ENCODE measurements at regions not wholly inside any gene's neighbourhood (a gene's known extent, or its start where the extent isn't known, plus 50 kb on each side); places are given as distances from the start of the nearest gene placed in this dataset.
"Not testable (repeated sequence)": the region's sequence is repeated elsewhere in the genome, so short reads cannot be mapped to it uniquely, and the experiment has no call there.

DNA sequence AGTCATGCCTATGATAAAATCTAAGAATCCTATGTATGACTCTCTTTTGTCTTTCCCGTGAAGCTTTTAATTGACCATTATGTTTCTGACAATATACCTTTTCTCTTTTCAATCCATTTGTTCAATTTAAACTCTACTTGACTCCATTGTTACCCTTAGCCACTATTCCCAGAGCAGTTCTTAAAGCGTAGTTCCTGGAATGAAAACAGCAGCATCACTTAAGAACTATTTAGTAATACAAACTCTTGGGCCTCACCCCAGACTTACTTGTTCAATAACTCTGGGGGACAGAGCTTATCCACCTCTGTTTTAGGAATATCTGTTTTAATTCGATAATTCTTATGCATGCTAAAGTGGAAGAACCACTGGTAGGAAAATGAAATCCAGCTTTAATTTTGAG, 358.4 kb downstream of the PRR32 start:
- no peak for DNase-seq (ENCODE audit: missing footprints)
- intact Hi-C loops (cut with DNase I): no loop called here
- ATAC-seq: no peak

DNA sequence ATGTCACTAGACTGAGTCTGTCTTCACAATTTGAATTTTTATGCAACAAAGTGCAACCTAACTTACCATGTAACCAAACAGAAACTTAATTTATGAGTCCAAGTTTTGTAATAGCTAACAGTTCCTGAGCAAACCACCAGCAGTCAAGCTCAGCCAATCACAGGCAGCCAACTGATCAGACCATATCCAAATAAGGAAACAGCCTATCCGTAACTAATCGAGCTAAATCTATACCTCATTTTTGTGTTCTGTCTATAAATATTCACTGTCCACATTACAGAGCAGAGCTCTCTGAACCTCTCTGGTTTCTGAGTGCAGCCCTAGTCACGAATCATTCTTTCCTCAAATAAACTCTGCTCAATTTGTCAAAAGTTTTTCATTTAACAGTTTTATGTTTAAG, 367.6 kb downstream of the PRR32 start:
- DNase-seq (ENCODE audit: missing footprints) (no peak), ATAC-seq (no peak)
- intact Hi-C loops (cut with DNase I): no loop called here

DNA sequence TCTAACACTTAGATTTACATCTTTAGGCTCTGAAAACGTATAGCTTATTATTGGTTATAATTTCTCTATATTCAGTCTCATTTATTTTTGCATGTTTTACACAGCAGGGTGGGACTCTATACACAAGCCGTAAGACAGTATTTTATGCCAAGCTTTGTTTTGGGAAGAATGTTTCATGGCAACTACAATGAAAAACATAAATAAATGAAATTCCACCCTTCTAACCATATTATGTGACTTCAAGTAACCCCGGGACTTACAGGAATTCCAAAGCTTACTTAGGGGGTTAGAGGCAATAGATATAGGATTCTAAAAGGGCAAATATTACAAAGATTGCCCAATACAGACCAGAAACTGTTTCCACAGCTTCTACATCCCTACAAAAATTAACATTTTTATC, 370.9 kb downstream of the PRR32 start:
- ATAC-seq: no peak
- no peak for DNase-seq (ENCODE audit: missing footprints)
- intact Hi-C loops (cut with DNase I): no loop called here

DNA sequence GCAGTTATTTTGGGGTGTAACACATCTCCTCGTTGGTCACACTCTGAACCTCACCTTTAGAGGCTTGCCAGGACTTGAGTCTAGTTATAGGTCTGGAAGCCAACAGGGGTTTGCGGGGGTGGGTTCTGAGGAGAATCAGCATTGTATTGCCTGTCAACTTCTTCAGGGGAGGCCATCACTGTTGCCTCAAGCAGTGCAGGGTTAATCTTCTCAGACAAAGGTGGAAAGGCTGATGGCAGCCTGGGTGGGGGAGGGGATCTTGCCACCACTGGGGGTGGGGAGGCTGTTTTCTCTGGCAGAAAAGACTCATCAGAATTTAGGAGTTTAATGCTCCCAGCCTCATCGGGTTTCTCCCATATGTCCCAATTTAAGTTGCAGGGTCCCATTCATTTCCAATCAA, 387.8 kb downstream of the PRR32 start:
- DNase-seq (ENCODE audit: missing footprints): no peak
- no peak for ATAC-seq
- intact Hi-C loops (cut with DNase I): no loop called here

DNA sequence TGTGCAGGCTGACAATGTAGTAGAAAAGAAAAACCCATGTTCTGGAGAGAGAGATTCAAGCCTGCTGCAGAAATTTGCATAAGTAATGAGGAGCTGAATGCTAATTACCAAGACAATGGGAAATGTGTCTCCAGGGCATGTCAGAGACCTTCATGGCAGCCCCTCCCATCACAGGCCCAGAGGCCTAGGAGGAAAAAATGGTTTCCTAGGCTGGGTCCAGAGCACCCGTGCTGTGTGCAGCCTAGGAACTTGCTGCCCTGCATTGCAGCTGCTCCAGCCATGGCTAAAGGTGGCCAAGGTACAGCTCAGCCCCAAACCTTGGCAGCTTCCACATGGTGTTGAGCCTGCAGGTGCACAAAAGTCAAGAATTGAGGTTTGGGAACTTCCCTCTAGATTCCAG, 402.3 kb downstream of the PRR32 start:
- intact Hi-C loops (cut with DNase I); ATAC-seq; DNase-seq (ENCODE audit: missing footprints): not testable (repeated sequence)

DNA sequence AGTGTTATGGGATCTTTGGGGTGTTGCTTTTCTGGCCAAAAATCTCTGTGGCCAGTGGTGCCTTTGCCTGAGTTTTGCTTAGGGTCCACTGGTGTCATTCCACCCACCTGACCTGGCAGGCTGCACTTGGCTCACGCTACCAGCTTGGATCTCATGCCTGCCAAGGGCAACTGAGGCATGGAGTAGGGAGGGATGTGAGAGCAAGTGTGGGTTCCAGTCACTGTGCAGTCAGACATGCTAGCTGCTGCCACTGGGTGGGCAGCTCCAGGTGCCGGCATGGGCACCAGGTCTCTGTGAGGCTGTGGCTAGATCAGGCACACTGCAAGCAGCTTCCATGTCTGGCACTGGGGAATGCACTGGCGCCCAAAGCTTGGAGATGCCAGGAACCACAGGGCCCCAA, 424.1 kb downstream of the PRR32 start:
- ATAC-seq (no peak), DNase-seq (ENCODE audit: missing footprints) (no peak)
- intact Hi-C loops (cut with DNase I): no loop called here

DNA sequence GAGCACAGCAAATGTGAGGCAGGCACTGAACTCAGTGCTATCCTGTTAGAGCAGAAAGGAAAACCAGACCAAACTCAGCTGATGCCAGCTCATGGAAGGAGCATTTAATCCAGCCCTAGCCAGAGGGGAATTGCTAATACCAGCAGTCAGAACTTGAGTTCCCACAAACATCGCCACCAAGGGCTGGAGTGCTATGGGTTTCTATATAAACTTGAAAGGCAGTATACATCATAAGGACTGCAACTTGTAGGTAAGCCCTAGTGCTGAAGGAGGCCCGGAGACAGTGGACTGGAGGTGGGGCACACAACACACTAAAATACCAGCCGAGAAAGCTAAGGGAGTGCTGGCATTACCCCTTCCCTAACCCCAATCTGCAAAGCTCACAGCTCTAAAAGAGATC, 440.2 kb downstream of the PRR32 start:
- intact Hi-C loops (cut with DNase I): no loop called here
- no peak for ATAC-seq
- DNase-seq (ENCODE audit: missing footprints): no peak

DNA sequence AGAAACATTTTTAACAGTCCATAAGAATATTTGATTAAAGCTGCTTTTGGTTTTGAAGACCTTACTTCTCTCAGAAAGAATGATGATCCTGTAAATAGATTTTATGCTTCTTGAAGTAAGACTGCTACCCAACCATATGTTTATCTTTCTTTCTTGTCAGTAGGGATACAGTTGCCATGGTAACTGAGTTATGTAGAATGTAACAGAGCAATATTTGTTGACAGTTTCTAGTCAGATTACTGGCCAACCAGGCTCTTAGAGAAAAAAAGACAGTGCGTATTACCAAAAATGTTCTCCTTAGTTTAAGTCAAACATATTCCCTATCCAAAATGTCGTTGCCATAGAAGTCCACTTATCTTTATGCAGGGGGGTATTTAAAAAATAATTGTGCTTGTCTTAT, 456.8 kb downstream of the PRR32 start:
- intact Hi-C loops (cut with DNase I): no loop called here
- DNase-seq (ENCODE audit: missing footprints): no peak
- ATAC-seq: no peak

DNA sequence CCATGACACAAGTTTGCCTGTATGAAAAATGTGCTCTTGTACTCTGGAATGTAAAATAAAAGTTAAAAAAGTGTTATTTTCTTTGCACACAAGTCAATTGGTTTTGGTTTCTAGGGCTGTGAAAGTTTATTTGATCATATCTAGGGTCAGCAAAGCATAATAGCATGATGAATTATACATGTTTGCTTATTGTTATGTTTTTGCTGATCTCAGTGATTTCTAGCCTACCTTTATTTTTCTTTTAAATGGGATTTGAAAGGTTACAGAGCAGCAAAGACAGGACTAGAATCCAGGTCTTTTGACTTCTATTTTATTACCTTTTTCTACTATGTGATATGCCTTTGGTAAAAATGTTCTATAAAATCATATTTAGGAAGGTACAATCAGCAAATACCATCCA, 481.0 kb downstream of the PRR32 start:
- no peak for DNase-seq (ENCODE audit: missing footprints)
- ATAC-seq: no peak
- intact Hi-C loops (cut with DNase I): no loop called here

DNA sequence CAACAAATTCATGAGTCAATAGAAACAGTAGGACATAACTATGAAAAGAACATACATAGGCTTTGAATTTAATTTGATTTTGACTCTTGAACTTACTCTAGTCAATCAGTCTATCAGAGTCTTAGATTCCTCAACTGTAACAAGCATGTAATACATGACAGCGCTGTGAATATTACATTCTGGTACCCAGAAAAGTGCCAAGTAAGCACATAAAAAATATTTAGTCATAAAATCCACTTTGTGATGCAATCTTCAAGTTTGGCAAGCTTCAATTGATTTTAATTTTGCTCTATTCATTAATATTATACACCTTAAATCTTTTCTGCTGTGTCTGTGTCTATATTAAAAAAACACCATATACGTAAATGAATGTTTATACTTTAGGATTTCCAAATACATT, 483.3 kb downstream of the PRR32 start:
- ATAC-seq (no peak), DNase-seq (ENCODE audit: missing footprints) (no peak)
- intact Hi-C loops (cut with DNase I): no loop called here

DNA sequence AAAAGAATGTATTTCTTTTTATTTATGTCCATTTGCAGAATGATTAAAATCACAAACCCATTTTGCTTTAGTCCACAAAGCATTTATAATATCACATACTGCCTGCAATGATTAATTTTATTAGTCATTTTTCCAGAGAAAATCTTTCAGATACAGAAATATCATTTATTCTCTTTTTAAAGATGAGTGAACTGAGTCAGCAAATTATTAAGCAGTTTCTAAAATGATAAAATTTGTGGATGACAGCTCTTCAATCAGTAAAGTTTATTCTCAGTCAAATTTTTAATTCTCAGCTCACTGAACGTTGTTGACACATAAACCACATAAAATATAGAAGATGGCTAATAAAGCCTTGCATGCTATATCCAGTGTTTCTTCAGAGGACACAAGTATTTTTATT, 485.5 kb downstream of the PRR32 start:
- intact Hi-C loops (cut with DNase I): no loop called here
- ATAC-seq (no peak), DNase-seq (ENCODE audit: missing footprints) (no peak)

DNA sequence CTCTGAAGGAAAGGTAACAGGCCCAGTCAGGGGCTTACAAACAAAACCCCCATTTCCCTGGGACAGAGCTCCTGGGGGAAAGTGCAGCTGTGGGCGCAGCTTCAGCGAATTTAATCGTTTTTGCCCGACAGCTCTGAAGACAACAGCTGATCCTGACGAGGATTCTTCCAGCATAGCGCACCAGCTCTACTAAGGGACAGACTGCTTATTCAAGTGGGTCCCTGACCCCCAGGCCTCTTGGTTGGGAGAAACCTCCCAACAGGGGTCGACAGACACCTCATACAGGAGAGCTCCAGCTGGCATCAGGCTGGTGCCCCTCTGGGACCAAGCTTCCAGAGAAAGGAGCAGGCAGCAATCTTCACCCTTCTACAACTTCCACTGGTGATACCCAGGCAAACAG, 486.7 kb downstream of the PRR32 start:
- no peak for ATAC-seq
- intact Hi-C loops (cut with DNase I): no loop called here
- peak; percentile 31 for DNase-seq (ENCODE audit: missing footprints)

DNA sequence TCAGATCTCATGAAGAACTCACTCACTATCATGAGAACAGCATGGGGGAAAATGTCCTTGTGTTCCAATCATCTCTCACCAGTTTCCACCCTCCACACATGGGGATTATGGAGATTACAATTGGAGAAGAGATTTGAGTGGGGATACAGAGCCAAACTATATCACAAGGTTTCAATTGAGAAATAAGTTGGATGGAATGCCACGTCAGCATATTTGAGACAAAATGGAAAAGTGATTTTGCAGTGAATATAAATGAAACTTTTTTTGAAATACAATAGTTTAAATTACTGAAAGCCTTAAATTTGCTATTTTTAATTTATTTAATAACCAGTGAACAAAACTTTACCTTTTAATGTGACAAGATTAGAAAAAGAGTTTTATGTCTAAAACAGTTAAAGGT, 494.1 kb downstream of the PRR32 start:
- DNase-seq (ENCODE audit: missing footprints) (no peak), ATAC-seq (no peak)
- intact Hi-C loops (cut with DNase I): no loop called here

DNA sequence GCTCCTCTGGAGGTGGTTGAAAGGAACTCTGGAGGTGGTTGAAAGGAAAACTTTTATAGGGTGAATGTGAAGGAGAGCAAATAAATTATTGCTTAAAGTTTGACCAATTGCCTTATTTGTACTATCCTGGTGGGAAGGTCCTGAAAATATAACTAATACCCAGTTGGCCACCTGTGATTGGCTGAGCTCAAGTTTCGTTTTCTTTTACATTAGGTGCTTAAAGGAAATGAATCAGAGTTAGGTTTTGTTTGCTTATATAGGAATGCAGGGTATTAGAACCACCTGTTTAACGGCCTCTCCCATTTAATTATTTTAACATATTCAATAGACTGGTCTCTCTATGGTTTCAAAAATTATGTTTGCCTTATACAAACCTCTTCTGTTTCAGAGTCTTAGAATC, 497.6 kb downstream of the PRR32 start:
- ATAC-seq (no peak), DNase-seq (ENCODE audit: missing footprints) (no peak)
- intact Hi-C loops (cut with DNase I): no loop called here

DNA sequence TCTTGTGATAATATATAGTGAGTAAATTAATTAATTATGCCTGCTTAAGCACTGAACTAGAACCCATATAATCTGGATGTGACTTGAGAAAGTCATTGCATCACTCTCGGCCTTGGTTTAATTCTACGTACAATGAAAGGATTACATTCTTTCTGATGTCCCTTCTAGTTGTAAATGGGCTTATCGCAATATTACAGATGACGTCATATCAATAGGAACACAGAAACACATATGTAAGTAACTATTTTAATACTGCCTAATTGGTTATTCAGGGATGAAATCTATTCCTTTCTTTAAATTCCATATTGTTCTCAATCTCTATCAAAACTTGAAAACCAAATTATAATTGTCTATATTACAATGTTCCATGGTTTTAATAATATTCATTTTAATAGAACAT, 504.6 kb downstream of the PRR32 start:
- no peak for DNase-seq (ENCODE audit: missing footprints)
- intact Hi-C loops (cut with DNase I): no loop called here
- ATAC-seq: no peak

All from Right ventricle myocardium inferior (tissue), 1 donor.